Glomerular visceral epithelial cell (primary cell): ENCODE measurements at regions not wholly inside any gene's neighbourhood (a gene's known extent, or its start where the extent isn't known, plus 50 kb on each side); places are given as distances from the start of the nearest gene placed in this dataset.

ENCODE experiments used
- DNase-seq: peaks from one replicate; pipeline ENCODE4 v3.0.0-alpha.2; 2016; ENCODE audit errors: extremely low spot score

- DNase-seq: no peak
Observed at GRCh38 chr6:147077251-147077650, 127.0 kb upstream of the STXBP5 start.

- DNase-seq: no peak
Observed at GRCh38 chr6:147078106-147078505, 126.1 kb upstream of the STXBP5 start.

GRCh38 chr6:147078602-147079001, 125.6 kb upstream of the STXBP5 start:
- no peak for DNase-seq

DNA sequence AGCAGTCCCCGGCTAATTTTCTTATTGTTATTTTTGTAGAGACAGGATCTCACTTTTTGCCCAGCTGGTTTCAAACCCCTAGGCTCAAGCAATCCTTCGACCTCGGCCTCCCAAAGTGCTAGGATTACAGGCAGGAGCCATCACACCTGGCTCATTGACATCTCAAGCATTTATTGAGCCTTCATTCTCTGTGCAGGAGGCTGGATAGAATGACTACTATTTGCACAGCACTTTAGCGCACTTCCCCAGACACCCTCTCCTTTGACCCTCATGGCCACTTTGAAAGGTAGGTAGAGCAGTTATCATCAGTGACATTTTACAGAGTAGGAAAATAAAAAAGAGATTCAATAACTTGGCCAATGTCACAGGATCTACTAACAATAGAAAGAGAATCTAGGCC, 124.0 kb upstream of the STXBP5 start:
- no peak for DNase-seq

GRCh38 chr6:147081076-147081609, 123.1 kb upstream of the STXBP5 start:
- no peak for DNase-seq

DNA sequence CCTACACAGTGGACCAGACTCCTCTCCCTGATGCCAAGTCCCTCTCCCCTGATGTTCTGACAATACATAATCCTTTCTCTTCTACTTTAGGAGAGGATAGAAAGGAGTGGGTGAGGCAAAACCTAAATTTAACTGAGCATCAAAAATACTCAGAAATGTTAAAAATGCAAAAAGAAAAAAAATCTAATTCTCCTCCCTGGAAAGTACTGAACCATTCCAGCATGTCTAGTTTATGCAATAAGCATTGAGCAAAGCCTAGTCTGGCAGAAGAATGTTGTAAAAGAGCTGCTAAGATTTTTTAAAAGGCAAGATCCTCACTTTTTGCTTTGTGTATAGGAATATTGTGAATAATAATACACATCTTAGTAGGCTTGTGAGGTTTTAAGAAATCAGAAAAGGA, 116.6 kb upstream of the STXBP5 start:
- DNase-seq: no peak

DNA sequence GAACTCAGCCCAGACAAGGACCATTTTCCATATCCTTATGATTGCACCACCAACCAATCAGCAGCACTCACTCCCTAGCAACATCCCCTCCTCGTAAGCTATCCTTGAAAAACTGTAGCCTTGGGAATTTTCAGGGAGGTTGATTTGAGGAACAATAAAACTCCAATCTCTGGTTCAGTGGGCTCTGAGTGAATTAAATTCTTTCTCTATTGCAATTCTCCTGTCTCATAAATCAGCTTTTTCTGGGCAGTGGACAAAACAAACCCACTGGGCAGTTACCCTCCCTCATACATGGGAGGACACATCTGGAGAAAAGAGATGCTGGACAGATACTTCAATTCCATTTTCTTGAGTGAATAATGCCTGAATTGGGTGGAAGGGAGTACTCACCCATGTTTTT, 115.4 kb upstream of the STXBP5 start:
- DNase-seq: no peak

GRCh38 chr6:147095316-147095715, 108.9 kb upstream of the STXBP5 start:
- no peak for DNase-seq

DNA sequence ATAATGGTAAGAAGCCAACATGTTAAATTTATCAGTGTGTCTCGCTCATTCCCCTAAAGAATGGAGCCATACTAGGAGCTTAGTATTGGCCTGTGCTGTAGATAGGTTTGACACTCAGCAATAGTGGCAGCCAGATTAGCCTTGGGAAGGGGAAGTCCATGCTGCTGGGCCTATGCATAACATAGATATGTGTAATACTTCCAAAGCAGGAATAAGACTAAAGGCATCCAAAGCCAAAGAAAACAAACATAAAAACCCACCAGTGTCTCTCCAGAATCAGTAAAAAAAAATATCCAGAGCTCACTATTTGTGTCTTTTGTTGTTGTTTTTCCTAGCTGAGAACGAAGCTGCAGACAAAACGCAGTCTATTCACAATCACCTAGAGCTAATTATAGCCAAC, 104.2 kb upstream of the STXBP5 start:
- peak; percentile 18 for DNase-seq

GRCh38 chr6:147103007-147103406, 101.2 kb upstream of the STXBP5 start:
- DNase-seq: no peak

DNA sequence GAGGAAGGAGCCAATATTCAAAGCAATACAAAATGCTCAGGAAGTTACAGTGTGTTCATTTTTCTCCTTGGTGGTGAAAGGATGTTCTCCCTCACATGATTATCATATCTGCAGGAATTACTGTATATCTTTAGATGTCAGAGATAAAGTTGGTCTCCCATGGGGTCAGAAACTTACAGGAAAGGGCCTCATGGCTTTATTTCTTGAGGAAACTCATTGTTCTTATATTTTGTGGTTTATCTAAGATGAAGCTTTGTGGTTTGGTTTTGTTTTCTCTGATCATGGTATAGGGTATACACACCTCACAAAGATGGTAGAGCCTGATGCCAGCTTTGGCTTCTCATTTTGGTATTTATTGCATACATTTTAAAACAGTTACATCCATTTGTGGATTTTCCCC, 100.5 kb upstream of the STXBP5 start:
- DNase-seq: no peak

GRCh38 chr6:147105786-147106185, 98.4 kb upstream of the STXBP5 start:
- no peak for DNase-seq

GRCh38 chr6:147106759-147107401, 97.3 kb upstream of the STXBP5 start:
- DNase-seq: no peak

DNA sequence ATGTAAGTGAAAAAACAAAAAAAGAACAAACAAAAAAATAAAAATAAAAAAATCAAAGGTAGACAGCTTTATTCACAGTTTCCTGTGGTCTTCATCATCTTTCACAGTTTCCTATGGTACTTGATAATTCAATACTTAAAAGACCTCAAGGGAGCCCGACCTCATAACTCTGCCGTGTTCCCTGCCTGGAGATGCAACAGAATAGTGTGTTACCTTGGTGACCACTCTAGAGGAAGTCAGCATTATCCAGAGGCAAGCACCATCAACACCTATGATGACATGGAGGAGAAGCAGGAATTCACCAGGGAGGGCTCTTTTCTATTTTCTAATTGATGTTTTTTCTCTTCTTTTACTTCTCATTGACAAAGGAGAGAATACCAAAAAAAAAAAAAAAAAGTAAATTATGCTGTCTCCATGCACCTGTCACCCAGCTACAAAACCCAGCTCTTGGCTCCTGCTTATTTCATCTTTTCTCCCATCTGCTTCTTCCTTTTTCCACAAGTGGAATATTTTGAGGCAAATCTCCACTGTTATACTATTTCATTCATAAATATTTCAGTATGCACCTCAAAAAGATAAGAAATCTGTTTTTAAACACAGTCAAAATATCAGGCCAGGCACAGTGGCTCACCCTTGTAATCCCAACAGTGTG, 95.8 kb upstream of the STXBP5 start:
- DNase-seq: no peak

- no peak for DNase-seq
Observed at GRCh38 chr6:147109707-147110106, 94.5 kb upstream of the STXBP5 start.

- no peak for DNase-seq
Observed at GRCh38 chr6:147116056-147116455, 88.2 kb upstream of the STXBP5 start.

DNA sequence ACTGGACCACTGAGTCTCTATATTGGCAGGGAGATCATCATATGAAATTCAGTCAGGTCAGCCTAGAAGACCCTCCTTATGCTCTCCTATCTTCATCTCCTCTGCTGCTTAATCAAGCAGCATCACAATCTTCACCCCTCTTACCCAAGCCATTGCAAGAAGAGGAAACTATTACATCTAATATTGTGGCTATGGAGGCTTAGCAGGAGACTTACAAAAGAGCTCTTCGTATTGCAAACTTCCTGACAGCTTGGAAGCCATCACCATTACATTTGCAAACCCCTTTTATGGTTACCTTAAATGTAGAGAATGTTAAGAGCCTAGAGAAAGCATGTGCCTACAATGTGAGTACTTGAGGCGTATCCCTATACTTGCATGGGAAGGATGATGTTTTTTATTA, 87.2 kb upstream of the STXBP5 start:
- DNase-seq: no peak

GRCh38 chr6:147117580-147117979, 86.6 kb upstream of the STXBP5 start:
- no peak for DNase-seq

- no peak for DNase-seq
Observed at GRCh38 chr6:147119310-147119709, 84.9 kb upstream of the STXBP5 start.

DNA sequence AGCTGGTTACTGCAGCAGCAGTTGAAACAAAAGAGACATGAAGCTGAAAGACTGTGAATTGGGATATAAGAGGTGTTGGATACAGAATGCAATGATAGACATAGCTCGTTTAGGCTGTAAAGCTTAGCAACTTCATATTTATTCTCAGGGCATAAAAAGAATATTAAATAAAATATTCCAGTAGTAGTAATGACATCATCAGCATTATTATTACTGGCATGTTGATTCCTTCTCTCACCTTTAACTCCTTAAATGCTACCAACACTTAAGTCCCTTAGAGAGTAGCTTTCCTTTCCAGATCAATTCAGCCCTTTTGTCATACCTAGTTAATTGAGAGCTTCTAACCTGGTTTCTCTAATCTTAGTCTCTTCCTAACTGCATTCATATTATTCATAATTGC, 81.4 kb upstream of the STXBP5 start:
- DNase-seq: no peak

DNA sequence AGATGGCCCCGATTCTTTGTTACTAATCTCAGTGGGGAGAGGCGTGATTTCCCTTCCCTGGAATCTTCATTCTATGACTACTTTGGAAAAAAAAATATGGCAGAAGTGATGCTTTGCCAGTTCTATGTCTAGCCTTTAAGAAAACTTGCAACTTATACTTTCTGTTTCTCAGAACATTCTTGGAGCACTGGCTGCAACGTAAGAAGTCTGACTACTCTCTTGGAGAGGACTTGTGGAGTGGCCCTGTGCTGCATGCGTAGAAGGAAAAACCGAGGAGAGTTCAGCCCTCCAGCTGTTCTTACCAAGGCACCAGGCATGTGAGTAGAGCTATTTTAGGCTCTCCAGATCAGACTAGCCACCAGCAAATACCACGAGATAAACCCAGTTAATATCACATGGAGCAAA, 77.6 kb upstream of the STXBP5 start:
- no peak for DNase-seq

DNA sequence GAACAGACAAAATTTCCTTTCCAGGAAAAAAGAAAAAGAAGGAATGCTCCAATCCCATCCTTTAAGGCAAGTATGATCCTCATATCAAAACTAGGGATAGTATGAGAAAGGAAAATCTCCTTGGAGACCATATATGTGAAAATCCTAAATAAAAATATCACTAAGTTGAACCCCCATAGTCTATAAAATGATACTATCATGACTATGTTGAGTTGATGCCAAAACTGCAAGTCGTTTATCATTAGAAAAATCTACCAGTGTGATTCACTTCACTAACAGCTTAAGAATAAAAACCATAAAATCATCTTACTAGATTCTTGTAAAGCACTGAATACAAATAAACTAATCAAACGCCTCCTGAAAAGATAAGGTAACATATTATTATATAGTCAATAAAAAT, 76.6 kb upstream of the STXBP5 start:
- no peak for DNase-seq

- DNase-seq: no peak
Observed at GRCh38 chr6:147128056-147128455, 76.2 kb upstream of the STXBP5 start.
